NCI-H2107 treated with DMSO at 0.1 percent for 48 hours (cell line): ENCODE measurements at regions not wholly inside any gene's neighbourhood (a gene's known extent, or its start where the extent isn't known, plus 50 kb on each side); places are given as distances from the start of the nearest gene placed in this dataset.

Experiments
- DNase-seq: peaks from one replicate; lab custom pipeline; 2025; ENCODE audit not compliant: unreplicated experiment; lab: John Stamatoyannopoulos, UW

- DNase-seq, result no peak
Measured at GRCh38 chr2:16019060-16019480, 78.7 kb downstream of the MYCN start.

- no peak for DNase-seq
Measured at GRCh38 chr2:16018277-16019059, 78.1 kb downstream of the MYCN start.

- no peak for DNase-seq
Measured at GRCh38 chr2:16016282-16016681, 75.9 kb downstream of the MYCN start.

GRCh38 chr2:16015903-16016265 is 75.5 kb downstream of the MYCN start:
- no peak for DNase-seq

GRCh38 chr2:16015210-16015902 is 75.0 kb downstream of the MYCN start:
- no peak for DNase-seq

- no peak for DNase-seq
Measured at GRCh38 chr2:16014802-16015201, 74.5 kb downstream of the MYCN start.

- DNase-seq, result no peak
Measured at GRCh38 chr2:16014041-16014787, 73.9 kb downstream of the MYCN start.

- peak; percentile 61 for DNase-seq
Measured at GRCh38 chr2:16013359-16013911, 73.1 kb downstream of the MYCN start.

- peak; percentile 61 for DNase-seq
Measured at GRCh38 chr2:16012626-16013358, 72.4 kb downstream of the MYCN start.

- DNase-seq, result no peak
Measured at GRCh38 chr2:16012029-16012596, 71.8 kb downstream of the MYCN start.

GRCh38 chr2:16011621-16011960 is 71.2 kb downstream of the MYCN start:
- no peak for DNase-seq

- DNase-seq, result no peak
Measured at GRCh38 chr2:16010951-16011620, 70.7 kb downstream of the MYCN start.

- DNase-seq, result no peak
Measured at GRCh38 chr2:16010011-16010410, 69.7 kb downstream of the MYCN start.

GRCh38 chr2:16009560-16009959 is 69.2 kb downstream of the MYCN start:
- no peak for DNase-seq

- no peak for DNase-seq
Measured at GRCh38 chr2:16008856-16009255, 68.5 kb downstream of the MYCN start.

GRCh38 chr2:16008331-16008850 is 68.0 kb downstream of the MYCN start:
- DNase-seq, result no peak

GRCh38 chr2:16007167-16007934 is 67.0 kb downstream of the MYCN start:
- no peak for DNase-seq

- no peak for DNase-seq
Measured at GRCh38 chr2:16006537-16007166, 66.3 kb downstream of the MYCN start.
